GM12892 (cell line): ENCODE measurements at regions not wholly inside any gene's neighbourhood (a gene's known extent, or its start where the extent isn't known, plus 50 kb on each side); places are given as distances from the start of the nearest gene placed in this dataset.
"Not testable (repeated sequence)": the region's sequence is repeated elsewhere in the genome, so short reads cannot be mapped to it uniquely, and the experiment has no call there.

Experiments used
- DNase-seq: peaks from one replicate; pipeline ENCODE4 v3.0.0; 2011; ENCODE audit not compliant: insufficient read length
- FAIRE-seq: peaks from 2 replicates; lab custom pipeline; 2011; peaks lifted over from hg19 to GRCh38; lab: Jason Lieb, UNC
- POLR2A ChIP-seq: IDR thresholded peaks from 2 replicates; pipeline ENCODE4 v1.6.1; 2011; ENCODE audit warnings: low read depth, low read length, control low read depth
- POLR2AphosphoS5 ChIP-seq: IDR thresholded peaks from 2 replicates; pipeline ENCODE4 v1.6.1; 2011; ENCODE audit warnings: low read depth, low read length, control low read depth
- TAF1 ChIP-seq: IDR thresholded peaks from 2 replicates; pipeline ENCODE4 v1.6.1; 2011; ENCODE audit warnings: low read depth, mild to moderate bottlenecking, control low read depth, low read length, borderline replicate concordance

DNA sequence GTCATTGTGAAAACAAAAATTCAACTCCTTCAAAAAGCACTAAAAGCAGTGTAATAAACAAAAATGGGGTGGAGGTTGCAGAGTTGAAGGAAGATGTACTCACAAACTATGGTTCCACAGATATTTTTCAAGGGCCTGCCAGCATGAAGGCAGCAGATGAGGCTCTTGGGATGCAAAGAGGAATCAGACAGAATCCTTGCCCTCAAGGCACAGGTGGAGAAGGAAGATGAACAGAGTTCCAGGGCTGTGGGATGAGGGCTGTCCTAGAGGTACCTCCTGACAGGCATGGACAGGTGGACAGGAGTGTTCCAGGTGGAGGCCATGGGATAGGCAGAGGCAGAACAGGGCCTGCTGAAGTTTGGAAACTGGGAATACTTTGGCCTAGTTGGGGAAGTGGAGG, 140.5 kb upstream of the ANKH start:
- DNase-seq (no peak), FAIRE-seq (no peak)
- no peak for TF ChIP-seq POLR2AphosphoS5
- TF ChIP-seq POLR2A, result no peak
- no peak for TF ChIP-seq TAF1

DNA sequence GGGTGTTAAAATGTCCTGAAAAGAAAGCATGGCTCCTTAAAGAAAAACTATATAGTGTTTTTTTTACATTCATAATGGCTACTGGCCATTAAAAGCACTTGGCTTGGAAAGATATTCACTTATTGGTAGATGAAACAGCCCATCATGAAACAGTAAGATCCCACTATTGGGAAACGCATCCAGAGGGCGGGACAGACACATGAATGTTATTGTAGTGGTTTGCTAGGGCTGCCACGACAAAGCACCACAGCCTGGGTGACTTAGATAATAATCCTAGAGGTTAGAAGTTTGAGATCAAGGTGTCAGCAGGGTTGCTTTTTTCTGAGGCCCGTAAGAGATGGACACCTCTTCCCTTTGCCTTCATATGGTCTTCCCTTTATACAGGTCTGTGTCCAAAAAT, 139.4 kb upstream of the ANKH start:
- DNase-seq (no peak), FAIRE-seq (no peak)
- no peak for TF ChIP-seq POLR2A
- TF ChIP-seq POLR2AphosphoS5, result no peak
- TF ChIP-seq TAF1, result no peak

DNA sequence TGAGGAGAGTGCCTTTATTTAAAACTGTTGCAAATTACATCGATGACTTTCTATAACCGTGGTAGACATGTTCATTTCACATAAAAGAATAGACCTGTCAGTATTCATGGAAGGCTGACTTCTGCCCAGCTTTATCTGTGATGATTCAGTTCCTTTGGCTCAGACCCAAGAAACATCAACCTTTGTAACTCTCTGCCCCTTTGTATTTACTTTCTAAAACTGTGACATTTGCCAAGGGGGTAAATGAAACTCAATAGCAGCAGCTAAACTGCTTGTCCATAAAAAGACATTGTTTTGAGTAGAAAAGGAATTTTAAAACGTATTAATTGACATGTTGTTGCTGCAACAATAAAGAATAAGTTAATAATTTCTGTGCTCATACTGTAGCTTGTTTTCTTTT, 137.8 kb upstream of the ANKH start:
- TF ChIP-seq POLR2AphosphoS5 (no peak), POLR2A (no peak), TAF1 (no peak)
- FAIRE-seq, result no peak
- DNase-seq, result no peak

DNA sequence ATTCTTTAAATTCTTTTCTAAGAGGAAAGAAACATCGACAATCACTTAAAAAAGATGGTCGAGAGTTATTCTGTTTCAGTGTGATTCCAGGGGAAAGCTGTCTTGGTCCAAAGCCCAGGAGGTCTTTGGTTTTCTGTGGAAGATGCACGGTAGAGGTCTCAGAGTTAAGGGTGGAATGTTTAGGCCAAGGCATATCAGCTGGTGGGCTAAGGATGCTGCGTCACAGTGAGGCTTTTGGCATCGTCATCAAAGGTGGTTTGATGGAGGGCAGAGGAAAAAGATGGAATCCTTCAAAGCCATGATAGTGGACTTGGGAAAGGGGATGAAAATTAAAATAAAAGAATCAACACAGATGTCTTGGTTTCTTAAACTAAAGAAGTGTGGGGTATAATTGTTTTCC, 137.3 kb upstream of the ANKH start:
- TF ChIP-seq TAF1, result no peak
- no peak for TF ChIP-seq POLR2A
- TF ChIP-seq POLR2AphosphoS5, result no peak
- FAIRE-seq (no peak), DNase-seq (no peak)

DNA sequence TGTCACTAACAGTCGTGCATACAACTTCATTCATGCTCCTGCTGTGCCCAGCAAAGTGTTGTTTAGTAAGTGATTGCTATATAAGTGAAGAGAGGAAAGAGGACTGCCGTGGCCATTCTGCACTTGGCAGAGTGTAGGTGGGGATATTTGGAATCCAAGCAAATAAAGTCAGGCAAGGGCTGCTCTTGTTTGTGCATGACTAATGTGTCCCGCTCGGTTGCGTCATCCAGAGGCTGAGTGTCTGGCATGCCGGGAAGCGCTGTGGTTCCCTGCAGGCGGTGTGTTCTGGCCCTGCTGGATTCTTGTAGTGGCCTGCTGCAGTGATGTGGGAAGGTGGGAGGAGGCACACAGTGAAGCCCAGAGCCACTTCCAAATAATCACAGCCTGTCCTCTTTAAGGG, 136.9 kb upstream of the ANKH start:
- no peak for TF ChIP-seq TAF1
- no peak for TF ChIP-seq POLR2AphosphoS5
- no peak for TF ChIP-seq POLR2A
- FAIRE-seq (no peak), DNase-seq (no peak)

DNA sequence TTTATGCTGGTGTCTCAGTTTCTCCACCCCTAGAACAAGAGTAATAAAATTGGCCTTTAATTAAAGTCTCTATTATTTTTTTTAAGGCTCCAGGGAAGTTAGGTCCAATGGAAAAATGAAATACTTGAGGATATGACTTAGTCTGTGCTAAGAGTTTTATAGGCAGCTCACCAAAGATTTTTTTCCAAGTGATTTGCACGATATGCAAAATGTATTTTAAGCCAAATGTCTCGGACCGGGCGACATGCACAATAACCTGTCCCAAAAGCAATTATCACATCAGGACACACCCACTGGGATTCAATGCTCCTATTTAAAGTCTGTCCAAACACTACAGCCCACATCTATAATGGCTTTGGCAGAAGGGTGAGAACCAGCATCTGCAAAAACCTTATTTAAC, 136.1 kb upstream of the ANKH start:
- DNase-seq, result no peak
- TF ChIP-seq POLR2AphosphoS5 (no peak), TAF1 (no peak), POLR2A (no peak)
- no peak for FAIRE-seq

DNA sequence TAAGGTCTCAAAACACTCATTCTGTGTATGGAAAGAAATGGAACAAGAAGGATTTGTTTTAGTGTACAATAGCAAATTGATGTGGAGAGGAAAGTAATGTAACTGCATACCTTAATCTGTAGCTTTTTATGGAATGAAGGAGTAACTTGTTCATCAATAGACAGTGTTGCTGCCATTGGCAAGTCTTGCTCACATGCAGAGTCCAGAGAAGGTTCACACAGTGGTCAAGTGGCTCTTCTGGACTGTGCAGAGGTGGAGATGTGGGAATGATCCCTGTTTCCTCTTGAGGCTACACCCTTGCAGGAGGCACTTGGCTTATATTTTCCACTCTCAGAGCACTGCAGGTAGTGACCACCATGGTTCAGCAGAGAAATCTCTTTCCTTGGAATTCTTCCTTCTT, 132.9 kb upstream of the ANKH start:
- TF ChIP-seq POLR2AphosphoS5 (no peak), TAF1 (no peak), POLR2A (no peak)
- DNase-seq (no peak), FAIRE-seq (no peak)

DNA sequence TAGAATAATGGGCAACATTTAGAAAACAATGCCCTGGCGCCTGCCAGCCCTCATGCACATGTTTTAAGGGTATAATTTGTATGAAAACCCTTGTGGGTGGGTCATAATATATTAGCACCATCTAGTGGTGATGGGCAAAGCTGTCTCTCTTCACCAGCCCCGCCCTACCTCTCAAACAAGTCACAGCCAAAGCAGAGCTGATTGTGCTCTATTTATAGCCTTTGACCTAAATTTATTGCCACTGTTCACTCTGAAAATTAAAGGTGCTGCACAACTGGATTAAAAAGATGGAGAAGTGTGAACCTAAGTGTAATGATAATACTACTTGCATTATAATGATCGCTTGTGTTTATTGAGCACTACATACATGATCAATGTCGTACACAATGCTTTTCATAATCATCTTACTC, 131.9 kb upstream of the ANKH start:
- FAIRE-seq, result peak; percentile 78
- TF ChIP-seq TAF1 (no peak), POLR2A (no peak), POLR2AphosphoS5 (no peak)
- peak; percentile 22 for DNase-seq

DNA sequence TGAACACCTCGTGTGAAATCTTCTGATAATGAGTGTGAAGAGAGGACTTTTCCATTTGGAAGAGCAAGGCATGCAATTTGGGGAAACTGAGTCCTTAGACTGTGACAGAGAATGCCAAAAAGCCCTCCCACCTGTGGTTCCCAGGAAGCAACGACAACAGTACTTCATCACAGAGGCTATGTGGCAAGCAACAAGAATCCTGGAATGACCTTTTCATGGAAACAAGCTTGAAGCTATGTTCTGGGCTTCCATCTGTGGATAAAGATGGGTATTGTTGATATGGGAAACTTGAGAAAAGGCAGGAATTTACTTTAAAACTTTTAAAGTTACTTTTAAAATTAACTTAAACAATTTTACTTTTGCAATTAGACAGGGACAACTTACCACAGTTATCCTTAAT, 131.2 kb upstream of the ANKH start:
- FAIRE-seq (no peak), DNase-seq (no peak)
- TF ChIP-seq TAF1 (no peak), POLR2AphosphoS5 (no peak), POLR2A (no peak)

DNA sequence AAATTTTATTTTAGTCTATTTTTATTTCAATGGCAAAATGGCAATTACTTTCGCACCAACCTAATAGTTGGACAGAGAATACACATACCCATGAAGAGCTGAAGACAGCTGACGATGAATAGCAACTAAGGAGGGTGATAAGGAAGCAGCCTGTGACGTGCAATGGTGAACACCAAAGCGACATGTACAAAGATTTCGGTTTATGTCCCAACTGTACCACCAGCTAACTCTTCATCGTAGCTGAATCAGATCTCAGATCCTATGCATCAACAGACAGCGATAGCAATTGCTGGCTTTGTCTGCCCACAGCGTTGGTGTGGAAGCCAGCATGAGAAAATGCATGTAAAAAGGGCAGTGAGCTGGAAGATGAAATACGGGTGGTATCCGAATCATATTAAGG, 130.6 kb upstream of the ANKH start:
- no peak for FAIRE-seq
- no peak for DNase-seq
- no peak for TF ChIP-seq POLR2A
- no peak for TF ChIP-seq POLR2AphosphoS5
- no peak for TF ChIP-seq TAF1

DNA sequence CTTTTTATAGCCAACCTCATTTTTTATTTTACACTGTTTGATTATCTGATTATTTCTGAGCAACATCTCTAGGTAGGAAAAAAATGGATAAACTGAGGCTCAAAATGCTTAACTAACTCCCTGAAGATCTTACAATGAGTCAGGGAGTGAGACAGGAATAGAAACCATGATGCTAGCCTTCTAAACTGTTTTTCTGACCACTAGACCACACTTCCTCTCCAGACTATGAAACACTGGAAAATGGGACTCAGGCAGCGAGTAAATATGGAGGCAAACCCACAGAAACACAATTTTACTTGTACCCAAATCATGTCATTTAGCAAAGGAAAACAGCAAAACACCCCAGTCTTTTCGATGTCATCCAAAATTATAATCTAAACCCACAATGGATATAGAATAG, 129.9 kb upstream of the ANKH start:
- no peak for FAIRE-seq
- DNase-seq, result no peak
- TF ChIP-seq POLR2A, result no peak
- no peak for TF ChIP-seq TAF1
- TF ChIP-seq POLR2AphosphoS5, result no peak

DNA sequence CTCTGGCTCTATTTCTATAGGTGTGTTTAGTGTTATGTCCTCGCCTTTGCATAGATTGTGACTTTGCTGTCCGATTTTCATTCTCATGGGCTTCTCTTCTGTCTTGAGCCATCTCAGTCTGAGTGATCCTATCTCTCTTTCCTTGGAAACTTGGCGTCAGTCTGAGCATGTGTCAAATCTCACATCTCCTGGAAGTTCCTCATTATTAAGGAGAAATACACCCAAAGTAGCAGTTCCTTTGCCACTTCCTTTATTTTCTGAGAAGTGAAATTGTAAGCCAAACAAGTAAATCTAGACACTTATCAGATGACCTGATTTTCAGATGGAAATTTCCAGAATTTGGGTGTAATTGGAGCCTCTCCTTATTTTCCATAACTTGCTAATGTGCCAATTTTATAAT, 126.9 kb upstream of the ANKH start:
- FAIRE-seq, result no peak
- TF ChIP-seq TAF1 (no peak), POLR2A (no peak), POLR2AphosphoS5 (no peak)
- no peak for DNase-seq

DNA sequence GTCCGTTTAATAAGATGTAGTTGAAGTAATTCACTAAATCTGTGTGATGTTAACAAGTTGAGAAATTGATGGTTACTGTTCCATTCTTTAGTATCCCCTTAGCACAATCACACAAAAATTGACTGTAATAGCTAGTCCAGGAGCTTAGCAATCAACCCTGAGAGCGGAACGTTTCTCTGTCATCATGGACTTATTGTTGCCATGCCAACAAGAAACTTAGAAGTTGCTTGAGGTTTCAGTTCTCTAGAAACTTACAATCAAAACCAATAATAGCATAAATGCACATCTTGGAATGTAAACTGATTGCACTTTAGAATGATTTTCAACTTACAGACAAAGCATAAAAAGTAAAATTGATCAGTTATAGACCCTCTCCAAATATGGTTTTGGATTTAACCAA, 125.4 kb upstream of the ANKH start:
- no peak for DNase-seq
- no peak for FAIRE-seq
- TF ChIP-seq TAF1 (no peak), POLR2AphosphoS5 (no peak), POLR2A (no peak)

DNA sequence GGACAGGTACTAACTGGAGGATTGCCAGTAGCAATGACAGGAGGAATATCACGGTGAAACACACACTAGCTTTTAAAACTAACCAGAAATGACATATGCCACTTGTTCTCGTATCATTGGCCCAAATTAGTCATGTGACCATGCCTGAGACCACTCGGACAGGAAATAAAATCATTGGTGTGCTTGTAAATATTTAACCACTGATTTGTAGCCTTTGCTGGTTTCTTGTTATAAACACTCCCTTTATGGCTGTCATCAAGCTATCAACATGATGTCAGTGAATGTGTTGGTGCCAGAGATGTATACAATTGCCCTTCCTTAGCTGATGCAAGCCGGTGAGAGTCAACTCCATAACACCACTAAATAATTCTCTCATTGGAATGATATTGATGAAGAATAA, 123.7 kb upstream of the ANKH start:
- TF ChIP-seq TAF1 (no peak), POLR2A (no peak), POLR2AphosphoS5 (no peak)
- DNase-seq (no peak), FAIRE-seq (no peak)

DNA sequence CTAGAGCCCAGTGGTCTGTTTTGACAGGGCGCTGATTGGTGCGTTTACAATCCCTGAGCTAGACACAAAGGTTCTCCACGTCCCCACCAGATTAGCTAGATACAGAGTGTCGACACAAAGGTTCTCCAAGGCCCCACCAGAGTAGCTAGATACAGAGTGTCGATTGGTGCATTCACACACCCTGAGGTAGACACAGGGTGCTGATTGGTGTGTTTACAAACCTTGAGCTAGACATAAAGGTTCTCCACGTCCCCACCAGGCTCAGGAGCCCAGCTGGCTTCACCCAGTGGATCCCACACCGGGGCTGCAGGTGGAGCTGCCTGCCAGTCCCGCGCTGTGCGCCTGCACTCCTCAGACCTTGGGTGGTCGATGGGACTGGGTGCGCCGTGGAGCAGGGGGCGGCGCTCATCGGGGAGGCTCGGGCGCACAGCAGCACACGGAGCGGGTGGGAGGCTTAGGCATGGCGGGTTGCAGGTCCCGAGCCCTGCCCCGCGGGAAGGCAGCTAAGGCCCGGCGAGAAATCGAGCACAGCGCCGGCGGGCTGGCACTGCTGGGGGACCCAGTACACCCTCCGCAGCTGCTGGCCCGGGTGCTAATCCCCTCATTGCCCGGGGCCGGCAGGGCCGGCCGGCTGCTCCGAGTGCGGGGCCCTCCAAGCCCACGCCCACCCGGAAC, 122.0 kb upstream of the ANKH start:
- DNase-seq, FAIRE-seq: not testable (repeated sequence)

DNA sequence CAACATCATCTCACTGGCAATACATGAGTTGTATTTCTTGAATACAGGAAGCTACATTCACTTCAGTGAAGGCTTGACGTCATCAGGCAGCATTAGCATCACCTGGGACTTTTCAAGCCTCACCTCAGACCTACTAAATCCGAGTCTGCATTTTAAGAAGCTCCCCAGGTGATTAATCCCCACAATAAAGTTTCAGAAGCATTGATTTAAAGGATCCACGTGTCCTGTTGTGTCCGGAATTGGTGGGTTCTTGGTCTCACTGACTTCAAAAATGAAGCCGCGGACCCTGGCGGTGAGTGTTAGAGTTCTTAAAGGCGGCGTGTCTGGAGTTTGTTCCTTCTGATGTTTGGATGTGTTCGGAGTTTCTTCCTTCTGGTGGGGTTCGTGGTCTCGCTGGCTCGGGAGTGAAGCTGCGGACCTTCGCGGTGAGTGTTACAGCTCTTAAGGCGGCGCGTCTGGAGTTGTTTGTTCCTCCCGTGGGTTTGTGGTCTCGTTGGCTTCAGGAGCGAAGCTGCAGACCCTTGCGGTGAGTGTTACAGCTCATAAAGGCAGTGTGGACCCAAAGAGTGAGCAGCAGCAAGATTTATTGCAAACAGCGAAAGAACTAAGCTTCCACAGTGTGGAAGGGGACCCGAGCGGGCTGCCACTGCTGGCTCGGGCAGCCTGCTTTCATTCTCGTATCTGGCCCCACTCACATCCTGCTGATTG, 121.3 kb upstream of the ANKH start:
- FAIRE-seq, DNase-seq: not testable (repeated sequence)
